Activated naive CD4-positive, alpha-beta T cell treated with Interleukin-2 at 50 U/mL for 16 hours (primary cell): ENCODE measurements at regions not wholly inside any gene's neighbourhood (a gene's known extent, or its start where the extent isn't known, plus 50 kb on each side); places are given as distances from the start of the nearest gene placed in this dataset.
"Not testable (repeated sequence)": the region's sequence is repeated elsewhere in the genome, so short reads cannot be mapped to it uniquely, and the experiment has no call there.

Source experiments
- DNase-seq: peaks from one replicate; pipeline ENCODE4 v3.0.0-alpha.2; 2020

DNA sequence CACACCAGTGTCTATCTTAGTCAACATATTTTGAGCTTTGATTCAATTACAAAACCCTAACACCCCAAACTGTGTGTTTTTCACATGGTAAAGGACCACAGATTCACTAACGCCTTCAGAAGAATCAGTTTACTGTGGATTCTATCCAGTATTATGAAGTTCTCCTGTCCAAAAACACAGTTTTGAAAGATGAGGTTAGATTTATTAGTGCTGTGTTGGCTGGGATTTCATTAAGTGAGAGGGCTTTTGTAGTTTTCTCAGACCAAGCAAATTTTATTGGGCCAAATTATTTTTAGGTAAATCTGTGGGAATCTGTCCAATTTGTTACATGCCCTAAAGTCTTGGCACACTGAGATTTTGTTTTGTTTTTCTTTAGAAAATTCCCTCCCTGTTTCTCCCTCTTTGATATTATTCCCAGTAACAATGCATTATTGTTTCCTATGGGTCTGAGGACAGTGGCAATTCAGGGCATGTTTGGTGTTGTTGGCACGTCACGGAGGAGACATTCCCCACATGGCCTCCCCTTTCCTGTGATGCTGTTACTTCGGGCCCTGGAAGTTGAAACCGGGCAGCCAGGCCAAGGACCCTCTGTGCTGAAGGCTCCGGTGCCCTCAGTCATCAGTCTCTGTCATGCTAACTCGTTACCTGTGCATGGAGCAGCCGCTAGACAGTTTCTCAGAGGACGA lies 87.5 kb upstream of the ALKAL2 start:
- no peak for DNase-seq

DNA sequence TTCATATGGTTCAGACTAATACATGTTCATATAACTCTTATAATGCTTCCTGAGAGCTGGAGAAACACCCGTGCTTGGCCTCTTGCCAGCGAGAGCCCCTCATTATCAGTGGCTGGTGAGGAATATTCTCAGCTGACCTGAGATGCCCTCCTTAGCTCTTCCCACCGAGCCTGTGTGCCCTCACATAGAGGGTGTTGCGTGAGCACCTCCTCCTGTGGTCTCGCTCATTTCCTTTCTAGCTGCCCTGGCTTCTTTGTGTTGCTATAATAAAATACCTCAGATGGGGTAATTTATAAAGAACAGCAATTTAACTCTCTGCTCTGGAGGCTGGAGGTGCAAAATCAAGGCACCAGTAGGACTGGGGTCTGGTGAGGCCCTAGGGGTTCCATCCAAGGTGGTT lies 80.5 kb upstream of the ALKAL2 start:
- DNase-seq = no peak

DNA sequence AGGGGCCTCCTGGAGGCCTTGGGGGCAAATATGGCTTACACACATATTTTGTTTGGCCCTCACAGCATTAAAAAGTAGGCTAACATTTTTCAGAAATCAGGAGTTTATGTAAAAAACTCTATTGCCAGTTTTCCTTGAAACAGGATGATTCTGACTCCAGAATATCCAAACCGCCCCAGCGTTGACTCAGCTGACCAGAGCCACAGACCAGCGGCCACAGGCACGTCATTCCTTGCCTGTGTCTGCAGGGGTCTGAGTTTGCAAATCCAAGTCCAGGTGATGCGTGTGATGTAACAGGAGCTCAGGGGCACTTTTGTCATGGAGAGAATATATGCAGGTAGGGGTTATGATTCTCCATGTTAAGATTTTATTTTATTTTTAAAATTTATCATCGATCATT lies 79.4 kb upstream of the ALKAL2 start:
- DNase-seq = no peak

DNA sequence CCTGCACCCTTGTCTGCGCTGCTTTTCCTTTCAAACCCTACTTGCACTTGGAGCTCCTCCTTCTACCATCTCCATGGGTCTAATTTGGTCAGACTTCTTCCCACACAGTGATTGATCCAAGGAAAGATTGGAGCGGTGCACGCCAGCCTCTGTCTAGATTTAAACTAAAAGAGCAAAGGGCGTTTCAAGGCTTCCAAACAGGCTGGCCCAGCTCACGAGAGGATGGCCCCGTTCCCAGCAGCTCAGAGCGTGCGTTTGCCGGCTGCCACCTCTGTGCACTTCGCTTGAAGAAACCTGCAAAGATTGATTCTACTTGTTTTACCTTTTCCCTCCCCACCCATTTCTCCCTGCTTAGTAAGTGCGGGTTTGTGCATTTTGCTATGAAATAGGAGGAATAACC lies 78.8 kb upstream of the ALKAL2 start:
- no peak for DNase-seq

DNA sequence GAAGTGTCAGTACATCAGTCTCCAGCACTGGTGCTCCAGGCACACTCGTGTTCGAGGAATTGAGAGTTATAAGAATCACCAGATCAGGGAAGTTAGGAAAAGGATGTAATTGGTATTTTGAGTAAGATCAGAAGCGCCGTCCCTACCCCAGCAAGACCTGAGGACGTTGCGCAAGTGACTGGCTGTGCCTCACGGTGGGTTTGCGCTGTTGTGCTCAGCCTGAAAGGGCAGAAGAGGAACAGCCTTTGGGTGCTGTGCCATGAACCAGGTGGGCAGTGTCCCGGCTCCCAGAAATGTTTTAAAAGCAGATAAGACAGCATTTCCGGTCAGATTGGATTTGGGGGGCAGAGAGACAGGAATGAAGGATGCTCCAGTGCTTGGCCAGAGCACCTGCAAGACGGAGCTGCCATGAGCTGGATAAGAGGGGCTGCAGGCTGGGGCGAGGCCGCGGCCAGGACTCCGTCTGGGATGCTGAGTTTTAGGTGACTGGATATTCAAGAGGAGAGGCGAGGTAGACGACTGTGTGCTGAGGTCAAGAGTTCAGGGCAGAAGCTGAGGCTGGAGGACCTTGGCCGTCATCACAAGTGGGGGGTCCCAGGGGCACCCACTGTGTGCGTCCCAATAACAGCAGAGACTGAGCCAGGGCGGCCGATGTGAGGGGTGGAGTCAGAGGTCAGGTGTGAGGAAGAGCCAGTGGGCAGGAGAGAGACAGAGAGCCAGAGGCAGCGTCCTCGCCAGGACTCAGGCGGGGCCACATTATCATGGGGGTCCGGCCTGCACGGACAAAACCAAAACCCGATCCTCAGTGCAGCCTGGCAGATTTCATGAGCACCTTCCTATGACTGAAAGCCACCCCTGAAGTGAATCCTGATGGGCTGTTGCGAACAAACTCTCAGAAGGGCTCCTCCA lies 77.7 kb upstream of the ALKAL2 start:
- no peak for DNase-seq

DNA sequence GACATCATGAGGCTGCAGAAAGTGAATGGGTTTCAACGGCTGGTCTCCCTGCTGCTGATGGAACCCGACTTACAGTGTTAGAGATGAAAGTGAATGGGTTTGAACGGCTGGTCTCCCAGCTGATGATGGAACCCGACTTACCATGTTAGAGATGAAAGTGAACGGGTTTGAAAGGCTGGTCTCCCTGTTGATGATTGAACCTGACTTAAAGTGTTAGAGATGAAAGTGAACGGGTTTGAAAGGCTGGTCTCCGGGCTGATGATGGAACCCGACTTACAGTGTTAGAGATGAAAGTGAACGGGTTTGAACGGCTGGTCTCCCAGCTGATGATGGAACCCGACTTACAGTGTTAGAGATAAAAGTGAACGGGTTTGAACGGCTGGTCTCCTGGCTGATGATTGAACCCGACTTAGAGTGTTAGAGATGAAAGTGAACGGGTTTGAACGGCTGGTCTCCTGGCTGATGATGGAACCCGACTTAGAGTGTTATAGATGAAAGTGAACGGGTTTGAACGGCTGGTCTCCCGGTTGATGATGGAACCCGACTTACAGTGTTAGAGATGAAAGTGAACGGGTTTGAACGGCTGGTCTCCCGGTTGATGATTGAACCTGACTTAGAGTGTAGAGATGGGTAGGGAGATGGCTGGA lies 76.1 kb upstream of the ALKAL2 start:
- no peak for DNase-seq

DNA sequence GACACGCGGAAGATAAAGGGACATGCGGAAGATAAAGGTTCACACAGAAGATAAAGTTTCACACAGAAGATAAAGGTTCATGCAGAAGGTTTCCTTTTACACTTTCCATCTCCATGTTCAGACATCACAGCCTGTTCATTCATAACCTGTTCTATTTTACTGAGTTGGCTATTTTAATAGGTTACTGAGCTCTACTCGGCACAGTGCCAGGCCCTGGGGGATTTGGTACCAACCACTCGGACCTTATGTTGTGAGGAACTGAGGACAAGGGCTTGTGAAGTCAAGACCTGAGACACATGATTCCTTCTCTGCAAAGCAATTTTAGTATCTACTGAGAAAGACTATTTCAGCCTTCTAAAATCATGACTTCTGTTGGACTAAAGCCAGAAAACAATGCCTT lies 75.0 kb upstream of the ALKAL2 start:
- DNase-seq = no peak

DNA sequence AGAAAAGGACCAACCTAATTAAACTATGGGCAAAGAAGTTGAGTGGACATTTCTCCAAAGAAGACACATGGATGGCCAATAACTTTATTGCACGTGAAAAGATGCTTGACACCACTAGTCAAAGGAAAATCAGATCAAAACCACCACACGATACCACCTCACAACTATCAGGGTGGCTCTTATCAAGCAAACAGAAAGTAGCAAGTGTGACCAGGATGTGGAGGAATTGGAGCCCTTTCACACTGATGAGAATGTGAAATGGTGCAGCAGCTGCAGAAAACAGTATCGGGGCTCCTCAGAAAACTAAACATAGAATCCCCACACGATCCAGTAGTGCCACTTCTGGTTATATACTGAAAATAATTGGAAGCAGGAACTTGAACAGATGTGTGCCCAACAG lies 72.2 kb upstream of the ALKAL2 start:
- DNase-seq = no peak

DNA sequence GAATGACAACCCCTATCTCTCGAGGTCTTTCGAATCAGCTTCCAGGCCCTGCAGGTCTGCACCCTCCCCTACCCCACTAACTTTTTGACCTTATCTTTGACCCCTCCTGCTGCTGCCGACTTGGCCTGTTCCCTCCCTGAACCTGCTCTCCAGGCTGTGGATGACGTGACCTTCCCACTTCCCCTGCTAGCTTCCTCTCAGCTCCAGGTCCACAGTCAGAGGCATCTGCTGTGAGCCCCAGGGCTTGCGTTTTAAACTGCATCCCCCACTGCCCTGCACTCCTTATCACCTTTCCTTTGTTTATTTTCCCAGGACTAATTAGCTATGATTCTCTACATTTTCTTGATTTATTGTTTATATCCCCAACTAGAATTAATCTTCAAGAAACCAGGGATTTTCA lies 71.2 kb upstream of the ALKAL2 start:
- DNase-seq = no peak

DNA sequence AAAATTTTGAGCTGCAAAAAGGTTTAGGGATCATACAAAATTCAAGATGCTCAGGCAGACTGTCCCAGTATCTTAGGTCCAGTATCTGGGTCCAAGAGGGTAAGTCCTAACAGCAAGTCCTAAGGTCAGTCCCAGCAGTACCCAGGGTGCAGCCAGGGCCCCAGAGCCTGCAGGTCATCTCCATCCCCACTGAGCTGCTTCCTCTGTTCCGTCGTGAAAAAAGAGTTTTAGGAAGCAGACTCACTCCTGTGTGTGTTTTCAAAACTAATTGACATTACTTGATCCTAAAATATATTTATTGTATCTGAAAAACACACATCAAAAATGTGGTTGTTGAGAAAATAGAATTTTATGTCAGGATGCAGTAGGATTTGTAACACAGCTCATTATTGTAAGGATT lies 69.9 kb upstream of the ALKAL2 start:
- DNase-seq = no peak

DNA sequence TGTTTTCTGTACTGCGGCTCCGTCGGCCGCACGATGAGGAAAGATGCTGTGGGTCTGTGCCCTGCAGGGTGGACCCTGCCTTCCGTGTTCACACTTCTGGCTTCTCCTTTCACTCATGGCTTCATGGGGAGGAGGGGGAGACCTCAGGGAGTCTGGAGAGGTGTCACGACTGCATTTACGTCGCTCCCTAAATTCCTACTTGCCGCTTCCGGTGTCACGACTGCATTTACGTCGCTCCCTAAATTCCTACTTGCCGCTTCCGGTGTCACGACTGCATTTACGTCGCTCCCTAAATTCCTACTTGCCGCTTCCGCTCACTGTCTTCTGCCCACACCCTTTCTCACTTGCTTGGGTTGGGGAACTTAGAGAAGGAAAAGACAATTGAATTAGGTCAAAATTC lies 68.4 kb upstream of the ALKAL2 start:
- DNase-seq = not testable (repeated sequence)

DNA sequence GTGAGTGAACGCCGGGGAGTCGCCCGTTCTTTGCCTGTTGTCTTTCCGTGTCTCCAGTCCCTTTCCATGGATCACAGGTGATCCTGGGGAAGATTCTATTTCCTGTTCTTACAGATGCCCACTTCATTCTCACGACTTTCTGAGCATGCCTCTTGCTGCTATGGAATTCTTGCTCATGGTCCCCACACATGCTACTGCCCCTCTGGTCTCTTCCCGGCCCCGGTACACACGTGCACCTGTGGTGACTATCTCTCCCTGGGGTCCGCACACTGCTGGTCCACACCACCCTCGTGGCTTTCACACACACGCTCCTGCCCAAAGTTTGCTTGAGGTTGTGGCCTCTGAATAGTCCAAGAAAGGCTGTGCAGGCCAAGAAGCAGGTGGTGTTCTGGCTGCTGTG lies 67.9 kb upstream of the ALKAL2 start:
- no peak for DNase-seq

DNA sequence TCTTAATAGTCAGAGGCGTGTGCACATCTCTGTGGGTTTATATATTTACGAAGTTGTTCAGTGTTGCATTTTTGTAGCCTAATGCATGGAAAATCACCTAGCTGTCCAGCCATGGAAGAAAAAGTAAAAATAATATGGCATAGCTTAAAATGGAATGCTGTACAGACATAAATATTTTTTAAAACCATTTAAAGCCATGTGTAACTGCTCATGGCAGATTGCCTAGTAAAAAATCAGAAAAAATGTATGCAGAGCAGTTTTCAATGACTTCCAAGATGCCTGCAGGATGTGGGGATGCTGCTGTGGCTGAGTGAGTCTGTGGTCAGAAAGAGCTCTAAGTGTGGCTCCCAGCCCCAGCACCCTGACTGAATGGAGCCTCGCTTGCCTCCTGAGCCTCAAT lies 64.8 kb upstream of the ALKAL2 start:
- DNase-seq = no peak

DNA sequence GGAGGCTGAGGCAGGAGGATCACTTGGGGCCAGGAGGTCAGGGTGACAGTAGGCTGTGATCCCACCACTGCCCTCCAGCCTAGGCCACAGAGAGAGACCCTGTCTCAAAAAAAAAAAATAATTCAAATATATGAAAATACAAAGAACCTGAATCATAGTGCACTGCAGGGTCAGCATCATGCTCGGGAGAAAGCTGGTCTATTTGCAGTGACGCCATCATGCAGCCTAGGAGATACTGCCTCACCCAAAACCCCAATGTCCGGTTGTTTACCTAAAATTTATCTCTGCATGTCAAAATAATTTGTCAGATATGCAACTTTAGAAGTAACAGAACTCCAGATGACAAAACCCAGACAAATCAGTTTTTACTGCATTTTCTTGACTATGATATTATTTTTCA lies 61.5 kb upstream of the ALKAL2 start:
- DNase-seq = no peak

DNA sequence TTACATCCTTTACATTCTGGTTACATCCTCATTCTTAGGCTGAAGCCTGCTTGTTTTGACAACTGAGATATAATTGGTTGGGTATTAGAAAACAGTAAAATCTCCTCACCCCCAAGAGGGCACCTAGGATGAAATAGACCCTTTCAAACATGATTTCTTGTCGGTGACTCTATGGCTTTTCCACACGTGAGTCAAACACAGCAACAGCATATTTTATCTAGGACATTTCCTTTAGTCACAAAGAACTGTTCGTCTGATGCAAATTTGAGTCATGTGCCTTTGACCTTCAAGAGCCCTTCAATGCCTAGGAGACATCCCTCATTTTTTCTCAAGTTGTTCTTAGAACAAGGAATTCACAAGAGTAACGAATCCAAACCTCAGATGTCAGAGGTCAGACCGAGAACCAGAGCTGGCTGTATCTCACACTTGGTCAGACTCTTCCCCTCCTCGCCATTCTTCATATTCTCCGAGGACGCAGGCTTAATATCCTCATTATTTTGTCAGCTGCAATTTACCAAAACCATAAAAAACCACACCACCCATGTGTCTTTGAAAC lies 60.5 kb upstream of the ALKAL2 start:
- no peak for DNase-seq

DNA sequence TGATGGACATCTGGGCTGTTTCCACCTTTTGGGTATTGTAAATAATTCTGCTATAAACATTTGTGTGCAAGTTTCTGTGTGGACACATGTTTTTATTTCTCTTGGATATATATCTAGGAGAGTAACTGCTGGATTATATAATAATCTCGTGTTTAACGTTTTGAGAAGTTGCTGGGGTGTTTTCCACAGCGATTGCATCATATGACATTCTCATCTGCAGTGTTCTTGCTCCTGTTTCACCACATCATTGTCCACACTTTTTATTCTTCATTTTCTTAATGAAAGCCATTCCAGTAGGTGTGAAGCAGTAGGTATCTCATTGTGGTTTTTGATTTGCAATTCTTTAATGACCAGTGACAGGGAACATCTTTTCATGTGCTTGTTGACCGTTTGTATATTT lies 56.9 kb upstream of the ALKAL2 start:
- DNase-seq = no peak

DNA sequence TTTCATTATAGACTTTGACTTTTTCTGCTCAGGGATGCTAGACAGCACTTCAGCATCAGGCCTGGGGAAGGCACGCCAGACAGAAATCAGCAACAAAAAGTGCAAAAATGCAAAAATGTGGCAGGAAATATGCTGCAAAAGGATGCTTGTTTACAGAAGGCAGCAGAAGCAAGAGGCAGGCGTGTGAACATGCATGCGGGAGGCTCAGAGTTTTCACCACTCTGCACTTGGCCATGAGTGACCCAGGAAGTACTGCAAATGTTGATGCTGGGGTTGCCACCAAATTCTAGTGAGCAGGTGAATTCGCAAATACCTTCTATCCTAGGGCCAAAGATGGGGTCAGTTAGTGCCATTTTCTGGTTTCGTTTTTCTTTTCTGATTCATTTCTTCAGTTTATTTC lies 55.5 kb upstream of the ALKAL2 start:
- no peak for DNase-seq

DNA sequence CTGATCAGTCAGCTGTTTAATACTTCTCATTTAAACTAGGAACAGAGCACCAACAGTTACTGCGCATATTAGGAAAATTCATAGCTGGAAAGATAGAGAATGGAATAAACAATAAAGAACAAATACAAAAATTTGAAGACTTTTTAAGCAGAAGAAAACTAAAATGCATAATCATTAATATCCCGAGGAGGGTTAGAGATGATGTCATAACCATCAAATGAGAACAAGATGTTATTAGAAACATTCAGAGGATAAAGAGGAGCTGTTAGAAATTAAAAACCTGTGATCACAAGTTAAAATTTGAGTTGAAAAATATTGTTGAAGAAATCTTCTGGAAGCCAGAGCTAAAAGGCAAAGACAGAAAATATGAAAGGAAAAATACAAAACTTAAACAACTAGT lies 54.0 kb upstream of the ALKAL2 start:
- DNase-seq = no peak

DNA sequence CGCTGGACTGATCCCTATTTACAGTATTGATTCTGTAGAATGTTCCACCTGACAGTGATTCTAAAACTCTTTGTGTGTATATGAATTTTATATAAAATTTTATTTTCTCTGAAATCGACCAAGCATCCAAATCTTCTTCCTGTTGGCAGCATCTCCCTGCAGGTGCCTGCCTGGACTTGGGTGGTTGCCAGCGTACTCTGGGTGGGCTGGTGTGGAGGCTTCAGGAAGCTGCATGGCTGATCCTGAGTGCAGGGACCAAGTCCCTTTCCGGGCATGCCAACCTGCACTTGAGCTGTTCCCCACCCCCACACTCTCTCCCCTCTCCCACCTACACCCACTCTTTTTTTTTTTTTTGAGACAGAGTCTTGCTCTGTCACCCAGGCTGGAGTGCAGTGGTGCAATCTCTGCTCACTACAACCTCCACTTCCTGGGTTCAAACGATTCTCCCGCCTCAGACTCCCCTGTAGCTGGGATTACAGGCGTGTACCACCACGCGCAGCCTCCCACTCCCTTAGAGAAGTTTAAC lies 53.2 kb upstream of the ALKAL2 start:
- DNase-seq = no peak
